ENCODE measurements at regions not wholly inside any gene's neighbourhood (a gene's known extent, or its start where the extent isn't known, plus 50 kb on each side); places are given as distances from the start of the nearest gene placed in this dataset.
"Not testable (repeated sequence)": the region's sequence is repeated elsewhere in the genome, so short reads cannot be mapped to it uniquely, and the experiment has no call there.

DNA sequence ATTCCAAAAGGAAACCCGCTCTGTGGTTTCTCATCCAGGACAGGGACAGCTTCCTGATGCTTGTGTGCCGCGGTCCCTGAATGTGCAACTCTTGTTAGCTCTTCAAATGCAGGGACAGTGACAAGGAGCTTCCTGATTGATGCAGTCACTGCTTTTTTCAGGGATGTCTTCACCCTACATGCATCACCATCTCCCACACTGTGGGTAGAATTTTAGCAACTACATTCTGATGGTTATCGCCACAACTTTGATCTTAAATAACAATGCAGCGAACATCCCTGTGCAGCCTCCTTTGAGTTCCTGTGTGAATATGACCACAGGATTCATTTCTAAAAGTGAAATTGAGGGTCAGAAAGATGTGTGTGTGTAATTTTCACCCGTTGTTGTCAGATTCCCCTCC lies 115.0 kb downstream of the GGTLC2 start:
- no peak for FAIRE-seq

DNA sequence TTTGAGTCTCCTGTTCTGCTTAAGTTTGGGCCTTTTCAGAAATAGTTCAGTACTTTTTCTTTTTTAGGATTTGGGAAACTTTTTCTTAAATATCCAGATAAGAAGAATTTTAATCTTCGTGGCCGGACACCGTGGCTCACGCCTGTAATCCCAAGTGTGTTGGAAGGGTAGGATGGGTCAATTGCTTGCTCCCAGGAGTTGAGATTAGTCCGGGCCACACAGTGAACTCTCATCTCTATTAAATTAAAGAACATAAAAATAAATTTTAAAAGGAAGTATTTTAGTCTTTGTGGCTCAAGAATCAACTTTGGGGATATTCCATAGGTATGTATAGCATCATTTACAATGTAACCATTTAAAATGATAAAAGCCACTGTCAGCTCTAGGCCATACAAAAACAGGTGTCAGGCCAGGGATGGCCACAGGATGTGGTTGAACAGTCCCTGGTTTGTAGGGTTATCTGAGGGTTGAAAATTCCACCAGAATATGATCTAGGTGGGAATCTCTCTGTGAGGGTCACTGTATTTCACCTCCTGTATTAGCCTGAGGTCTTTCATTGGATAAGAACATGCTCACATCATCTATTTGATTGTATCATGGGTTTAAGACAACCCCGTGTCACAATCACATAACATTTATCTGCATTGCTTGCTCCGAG lies 115.6 kb downstream of the GGTLC2 start:
- FAIRE-seq: no peak

DNA sequence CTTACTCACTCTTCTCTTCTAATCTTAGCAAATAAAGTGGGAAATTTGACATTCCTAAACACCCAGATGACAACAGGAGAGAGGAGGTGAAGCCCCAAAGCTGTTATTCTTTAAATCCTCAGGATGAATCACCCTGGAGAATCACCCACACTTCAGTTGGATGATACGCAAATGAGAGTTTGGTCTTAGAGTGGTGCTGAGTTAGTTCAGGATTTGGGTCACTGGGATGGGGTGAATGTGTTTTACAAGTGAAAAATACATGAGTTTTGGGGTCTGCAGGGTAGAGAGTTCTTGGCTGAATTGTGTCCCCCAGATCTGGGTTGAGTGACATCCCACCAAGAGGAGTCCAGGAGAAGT lies 117.2 kb downstream of the GGTLC2 start:
- no peak for FAIRE-seq

DNA sequence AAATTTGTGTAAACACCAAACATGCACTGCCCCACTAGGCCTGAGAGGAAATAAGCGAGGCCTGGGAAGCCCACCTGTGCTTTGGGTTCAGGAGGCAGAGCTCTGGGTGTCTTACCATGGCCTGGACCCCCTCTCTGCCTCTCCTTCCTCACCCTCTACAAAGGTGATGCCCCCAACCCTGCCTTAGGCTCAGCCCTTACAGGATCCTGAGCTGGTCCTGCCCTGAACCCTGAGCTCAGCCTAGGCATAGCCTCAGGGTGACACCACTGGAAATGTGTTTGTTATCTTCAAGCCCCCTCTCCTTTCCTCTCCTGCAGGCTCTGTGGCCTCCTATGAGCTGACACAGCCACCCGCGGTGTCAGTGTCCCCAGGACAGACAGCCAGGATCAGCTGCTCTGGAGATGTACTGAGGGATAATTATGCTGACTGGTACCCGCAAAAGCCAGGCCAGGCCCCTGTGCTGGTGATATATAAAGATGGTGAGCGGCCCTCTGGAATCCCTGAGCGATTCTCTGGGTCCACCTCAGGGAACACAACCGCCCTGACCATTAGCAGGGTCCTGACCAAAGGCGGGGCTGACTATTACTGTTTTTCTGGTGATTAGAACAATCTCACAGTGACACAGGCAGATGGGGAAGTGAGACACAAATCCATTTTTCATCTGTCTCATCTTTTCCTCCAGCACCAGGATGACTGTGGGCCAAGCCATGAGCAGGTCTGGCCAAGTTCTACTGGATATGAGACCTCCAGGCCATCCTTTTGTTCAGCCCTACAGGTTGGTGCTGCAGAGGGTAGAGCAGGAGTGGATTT lies 117.8 kb downstream of the GGTLC2 start:
- FAIRE-seq: no peak

DNA sequence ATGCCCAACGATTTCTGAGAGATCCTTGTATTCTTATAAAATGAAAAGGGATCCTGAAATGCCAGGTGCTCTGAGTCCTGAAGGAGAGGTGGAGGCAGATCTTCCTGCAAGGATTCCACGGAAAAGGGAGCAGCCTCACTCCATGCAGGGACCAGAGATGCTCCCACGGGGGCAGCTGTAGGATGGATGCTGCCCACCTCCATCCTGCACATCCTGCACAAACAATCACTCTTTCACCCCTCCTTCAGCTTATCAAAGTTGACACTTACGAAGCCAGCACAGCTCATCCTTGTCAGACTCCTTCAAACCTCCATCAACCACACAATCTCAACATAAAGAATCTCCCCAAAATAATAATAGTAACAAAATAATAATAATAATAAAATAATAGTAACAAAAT lies 119.1 kb downstream of the GGTLC2 start:
- FAIRE-seq: no peak

DNA sequence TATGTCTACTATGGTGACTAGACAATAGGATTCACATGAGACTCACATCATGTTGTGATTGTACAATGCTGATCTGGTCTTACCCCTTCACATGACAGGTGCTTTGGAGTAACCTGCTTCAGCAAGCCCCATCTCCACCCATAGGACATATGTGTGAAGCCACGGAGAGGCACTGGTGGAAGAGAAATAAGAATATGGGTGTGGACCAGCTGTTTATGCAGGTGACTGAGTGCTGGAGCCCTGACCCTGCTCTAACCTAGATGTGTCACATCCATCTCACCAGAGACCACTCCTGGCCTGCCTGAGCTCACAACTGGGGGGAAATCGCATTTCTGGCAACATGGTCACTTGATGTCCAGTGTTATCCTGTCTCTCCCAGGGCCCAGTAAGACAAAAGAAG lies 119.7 kb downstream of the GGTLC2 start:
- no peak for FAIRE-seq

DNA sequence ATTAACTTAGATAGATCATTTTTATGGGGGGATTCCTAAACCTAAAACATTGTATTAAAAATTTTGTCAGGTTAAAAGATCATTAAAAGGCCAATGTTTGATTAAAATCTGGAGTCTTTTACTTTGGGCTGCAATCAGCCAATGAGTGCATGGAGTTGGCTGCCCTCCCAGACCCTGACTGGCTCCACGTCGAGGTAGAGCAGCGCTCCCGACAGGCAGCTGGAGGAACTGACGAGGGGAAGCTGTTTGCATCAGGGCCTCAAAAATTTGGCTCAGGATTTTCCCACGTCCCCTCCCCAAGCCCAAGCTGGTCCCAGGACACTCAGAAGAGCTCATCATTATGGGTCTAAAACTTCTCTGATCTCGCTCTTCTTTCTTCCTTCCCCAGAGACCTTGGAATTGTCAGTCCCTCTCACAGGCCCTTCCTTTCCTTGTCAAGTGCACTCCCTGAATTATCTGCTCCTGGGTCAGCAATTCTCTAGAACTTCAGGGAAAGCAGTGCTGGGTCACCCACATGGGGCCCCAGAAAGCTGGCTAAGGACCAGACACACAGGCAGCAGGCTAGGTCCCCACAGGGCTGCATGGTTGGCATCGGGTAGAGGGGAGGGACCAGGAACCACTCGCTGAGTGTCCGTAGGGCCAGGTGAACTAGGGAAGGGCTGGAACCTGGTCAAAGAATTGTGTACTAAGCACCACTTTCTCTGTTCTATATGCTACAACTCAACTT lies 119.6 kb upstream of the IGLL5 start:
- FAIRE-seq: no peak

DNA sequence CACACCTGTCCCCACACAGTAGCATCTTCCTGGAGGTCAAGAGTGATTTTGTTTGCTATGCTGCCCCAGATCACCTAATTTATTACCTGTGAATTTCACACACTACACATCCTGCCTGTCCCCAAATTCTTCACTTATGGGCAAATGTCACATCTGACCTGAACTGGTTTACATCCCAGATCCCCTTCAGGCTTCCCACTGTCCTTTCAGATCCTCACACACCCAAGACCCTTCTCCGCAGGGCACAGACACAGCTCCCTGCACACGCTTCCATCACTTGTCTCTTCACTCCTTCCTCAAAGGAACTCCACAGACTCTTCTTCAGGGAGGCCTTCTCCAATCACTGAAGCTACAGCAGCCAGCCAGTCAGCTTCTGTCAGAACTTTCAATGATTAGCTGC lies 118.7 kb upstream of the IGLL5 start:
- FAIRE-seq: no peak

DNA sequence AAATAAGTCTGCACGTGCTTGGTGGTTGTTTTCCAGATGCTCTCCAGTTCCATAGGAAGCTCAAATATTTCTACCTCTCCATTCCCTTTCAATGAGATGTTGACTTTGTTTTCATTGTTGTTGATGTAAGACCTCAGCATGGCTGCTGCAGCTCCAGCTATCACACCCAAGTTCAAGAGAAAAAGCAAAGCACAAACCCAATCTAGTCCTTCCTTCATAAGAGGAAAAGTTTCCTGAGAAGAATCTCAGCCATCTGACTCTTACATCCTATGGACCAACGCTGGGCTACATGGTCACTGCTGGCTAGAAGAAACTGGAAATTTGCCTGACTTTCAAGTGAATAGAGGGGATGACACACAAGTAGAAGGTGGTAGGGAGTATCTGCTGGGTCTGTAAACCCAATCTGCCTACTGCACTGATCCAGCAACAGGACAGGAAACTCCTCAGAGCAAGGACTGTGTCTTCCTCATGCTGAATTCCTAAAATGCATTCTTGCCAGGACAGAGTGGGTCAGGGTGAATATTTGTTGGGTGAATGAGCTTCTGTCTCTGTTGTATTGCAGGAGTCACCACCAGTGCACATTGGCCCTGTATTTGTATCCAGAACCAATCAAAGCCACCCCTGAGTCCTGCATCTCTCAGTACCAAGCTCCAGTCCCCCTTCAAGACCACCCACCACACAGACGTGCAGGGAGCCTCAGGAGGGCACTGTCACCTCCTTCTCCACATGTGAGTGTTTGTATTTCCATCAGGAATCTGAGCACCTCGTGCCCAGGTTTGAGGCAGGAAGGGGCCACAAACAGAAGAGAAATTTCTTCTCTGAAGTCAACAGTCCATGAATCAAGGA lies 118.0 kb upstream of the IGLL5 start:
- FAIRE-seq: no peak

DNA sequence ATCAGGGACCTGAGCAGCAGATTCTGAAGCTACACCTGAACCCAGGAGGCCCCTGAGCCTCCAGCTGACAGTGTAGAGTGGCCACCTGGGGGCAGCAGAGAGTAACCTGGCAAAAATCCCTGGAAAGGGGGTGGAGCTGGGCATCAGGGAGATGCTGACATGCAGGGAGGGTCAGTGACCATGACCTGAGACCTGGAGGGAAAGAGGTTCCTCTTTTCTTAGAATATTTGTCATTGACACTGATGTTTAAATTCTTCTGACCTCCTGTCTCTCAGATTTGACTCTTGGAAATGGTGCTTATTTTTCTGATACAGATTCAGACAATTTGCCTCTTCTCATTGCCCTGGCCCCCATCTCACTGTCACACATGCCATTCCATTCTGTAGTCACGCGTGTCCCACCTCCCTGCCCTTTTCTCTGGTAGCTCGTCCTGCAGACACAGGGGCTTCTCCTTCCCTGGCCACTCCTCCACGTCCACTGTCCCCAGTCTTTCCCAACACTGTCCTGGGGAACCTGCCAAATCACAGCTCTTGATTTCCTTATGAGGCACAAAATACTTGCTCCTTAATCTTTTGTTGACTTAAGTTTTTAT lies 117.2 kb upstream of the IGLL5 start:
- no peak for FAIRE-seq

DNA sequence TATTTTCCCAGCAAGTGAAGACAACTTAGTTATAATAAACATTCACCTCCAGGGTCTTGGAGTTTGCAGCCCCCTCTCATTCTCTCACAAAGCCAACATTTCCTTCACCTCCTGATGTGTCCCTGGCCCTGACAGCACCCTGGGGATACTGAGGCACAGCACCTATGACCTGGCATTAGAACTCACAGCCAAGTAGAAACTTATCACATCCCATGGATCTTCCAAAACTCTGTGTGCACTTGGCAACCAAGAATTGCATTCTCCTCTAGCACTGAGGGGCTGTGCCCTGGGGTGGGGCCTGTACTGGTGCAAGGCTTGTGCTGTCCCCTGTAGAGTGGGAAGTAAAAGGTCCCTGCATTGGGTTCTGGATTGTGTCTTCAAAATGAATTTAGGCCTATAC lies 116.7 kb upstream of the IGLL5 start:
- FAIRE-seq: no peak

DNA sequence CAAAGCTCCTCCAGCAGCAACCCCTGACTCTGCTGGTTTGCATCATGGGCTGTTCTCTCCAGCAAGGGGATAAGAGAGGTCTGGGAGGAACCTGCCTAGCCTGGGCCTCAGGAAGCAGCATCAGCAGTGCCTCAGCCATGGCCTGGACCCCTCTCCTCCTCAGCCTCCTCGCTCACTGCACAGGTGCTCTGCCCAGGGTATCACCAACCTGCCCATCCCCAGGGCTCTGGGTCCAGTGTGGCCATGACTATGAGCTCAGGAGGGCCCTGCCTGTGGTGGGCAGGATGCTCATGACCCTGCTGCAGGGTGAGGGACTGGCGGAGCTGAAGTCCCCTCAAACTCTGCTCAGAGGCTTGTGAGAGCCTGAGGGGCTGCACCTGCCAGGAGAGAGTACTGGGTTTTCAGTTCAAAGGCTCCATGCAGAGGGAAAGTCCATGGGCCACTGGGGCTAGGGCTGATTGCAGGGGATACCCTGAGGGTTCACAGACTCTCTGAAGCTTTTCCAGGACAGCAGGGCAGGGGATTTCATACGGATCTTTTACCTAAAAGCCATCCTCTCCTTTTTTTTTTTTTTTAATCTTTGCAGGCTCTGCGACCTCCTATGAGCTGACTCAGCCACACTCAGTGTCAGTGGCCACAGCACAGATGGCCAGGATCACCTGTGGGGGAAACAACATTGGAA lies 115.8 kb upstream of the IGLL5 start:
- FAIRE-seq: no peak

DNA sequence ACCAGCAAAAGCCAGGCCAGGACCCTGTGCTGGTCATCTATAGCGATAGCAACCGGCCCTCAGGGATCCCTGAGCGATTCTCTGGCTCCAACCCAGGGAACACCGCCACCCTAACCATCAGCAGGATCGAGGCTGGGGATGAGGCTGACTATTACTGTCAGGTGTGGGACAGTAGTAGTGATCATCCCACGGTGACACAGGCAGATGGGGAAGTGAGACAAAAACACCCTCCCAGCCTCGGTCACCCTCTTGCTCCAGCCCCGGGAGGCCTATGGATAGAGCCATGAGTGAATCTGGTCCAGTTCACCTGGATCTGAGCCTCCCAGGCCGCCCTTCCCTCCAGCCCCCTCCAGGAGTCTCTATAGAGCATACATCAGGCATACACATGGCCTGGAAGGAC lies 115.2 kb upstream of the IGLL5 start:
- no peak for FAIRE-seq

DNA sequence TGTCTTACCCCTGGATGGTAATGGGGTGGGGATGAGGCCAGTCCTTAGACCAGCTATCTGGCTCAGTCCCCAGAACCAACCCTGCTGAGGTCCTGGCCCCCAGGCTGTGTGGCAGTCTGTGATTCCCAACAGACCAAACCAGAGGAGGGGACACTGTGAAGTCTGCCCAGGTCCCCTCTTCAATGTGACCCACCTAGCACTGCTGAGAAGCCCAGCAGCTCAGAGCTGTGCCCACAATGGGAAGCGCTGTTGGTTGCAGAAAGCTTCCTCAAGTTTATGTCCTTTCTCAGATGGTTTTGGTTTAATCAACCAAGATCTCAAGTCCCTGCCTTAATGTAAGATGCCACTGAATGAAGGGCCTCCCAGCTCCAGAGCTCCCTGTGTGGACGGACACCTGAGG lies 114.7 kb upstream of the IGLL5 start:
- FAIRE-seq: no peak

DNA sequence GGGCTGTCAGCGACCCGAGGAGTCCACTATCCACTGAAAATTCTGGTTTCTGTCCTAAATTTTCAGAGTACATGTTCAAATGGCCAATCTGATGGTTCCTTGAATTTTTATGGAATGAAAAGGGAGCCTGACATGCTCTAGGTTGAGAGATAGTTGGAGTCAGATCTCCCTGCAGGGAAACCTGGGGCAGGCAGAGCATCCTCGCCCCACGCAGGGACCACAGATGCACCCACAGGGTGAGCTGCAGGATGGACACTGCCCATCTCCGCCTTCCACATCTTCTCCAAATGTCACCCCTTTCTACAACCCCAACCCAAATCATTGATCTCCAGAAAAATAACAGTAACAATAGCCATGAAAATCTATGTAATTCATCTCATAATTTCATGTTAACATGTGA lies 114.2 kb upstream of the IGLL5 start:
- FAIRE-seq: no peak

DNA sequence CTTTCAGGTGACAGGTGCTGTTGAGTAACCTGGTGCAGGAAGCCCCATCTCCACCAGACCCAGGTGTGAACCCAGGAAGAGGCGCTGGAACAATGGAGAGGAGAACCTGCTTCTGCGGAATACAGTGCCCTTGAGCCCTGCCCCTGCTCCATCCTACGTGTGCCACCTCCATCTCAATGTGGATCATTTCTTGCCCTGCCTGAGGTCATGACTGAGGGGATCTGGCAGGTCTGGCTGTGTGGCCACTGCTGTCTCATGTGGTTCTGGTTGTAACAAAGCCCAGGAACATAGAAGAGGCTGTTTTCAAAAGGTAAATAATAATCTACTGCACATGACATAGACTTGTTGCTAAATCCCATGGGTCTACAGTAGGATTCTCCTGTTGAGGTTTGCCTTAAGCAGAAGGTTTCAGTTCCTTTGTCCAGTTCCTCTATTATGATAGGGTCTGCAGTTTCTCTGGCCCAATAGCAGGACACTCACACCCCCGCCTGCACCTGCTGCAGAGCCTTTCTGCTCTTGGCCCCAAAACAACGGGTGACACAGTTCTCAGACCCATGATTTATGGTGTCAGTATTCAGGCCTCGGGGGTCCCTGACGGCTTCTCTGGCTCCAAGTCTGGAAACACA lies 113.5 kb upstream of the IGLL5 start:
- no peak for FAIRE-seq

DNA sequence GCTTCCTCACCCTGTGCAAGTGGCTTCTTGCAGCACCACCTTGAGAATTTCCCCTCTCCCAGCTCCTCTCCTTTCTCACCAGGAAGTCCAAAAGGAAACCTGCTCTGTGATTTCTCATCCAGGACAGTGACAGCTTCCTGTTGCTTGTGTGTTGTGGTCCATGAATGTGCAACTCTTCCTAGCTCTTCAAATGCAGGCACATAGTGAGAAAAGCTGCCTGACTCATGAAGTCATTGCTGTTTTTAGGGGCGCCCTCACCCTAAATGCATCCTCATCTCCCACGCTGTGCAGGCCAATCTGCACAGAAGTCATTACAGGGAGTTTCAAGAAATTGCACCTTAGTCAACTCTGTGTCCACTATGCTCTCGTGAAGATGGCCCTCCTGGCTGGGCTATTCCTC lies 112.9 kb upstream of the IGLL5 start:
- FAIRE-seq: not testable (repeated sequence)

DNA sequence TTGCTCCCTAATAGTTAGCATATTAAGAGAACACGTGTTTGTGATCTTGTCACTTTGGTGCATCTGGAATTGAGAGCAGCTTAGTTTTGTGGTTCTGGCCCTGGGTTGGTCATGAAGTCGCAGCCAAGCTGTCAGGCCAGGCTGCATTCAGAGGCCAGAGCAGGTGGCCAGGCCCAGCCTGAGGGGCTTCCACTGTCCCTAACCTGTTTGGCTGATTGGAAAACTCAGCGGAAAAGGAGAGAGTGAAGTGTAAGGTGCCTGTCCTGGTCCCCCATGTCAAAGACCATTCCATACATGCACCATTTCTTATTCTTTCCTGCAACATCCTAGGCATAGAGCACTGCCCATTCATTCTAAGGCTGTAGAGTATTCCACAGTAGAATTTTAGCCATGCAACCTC lies 111.5 kb upstream of the IGLL5 start:
- no peak for FAIRE-seq

DNA sequence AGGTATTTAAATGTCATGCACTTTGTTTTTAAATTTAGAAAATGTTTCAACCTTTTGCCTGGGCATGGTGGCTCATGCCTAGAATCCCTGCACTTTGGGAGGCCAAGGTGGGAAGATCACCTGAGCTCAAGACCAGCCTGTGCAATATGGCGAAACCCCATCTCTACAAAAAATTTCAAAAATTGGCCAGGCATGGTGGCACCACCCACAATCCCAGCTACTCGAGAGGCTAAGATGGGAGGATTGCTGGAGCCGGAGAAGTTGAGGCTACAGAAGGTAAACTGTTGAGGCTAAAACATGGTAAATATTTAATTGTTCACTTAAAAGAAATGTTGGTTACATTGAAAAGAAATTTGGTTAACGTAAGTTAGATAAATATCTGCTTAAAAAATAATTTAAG lies 108.4 kb upstream of the IGLL5 start:
- FAIRE-seq: no peak

DNA sequence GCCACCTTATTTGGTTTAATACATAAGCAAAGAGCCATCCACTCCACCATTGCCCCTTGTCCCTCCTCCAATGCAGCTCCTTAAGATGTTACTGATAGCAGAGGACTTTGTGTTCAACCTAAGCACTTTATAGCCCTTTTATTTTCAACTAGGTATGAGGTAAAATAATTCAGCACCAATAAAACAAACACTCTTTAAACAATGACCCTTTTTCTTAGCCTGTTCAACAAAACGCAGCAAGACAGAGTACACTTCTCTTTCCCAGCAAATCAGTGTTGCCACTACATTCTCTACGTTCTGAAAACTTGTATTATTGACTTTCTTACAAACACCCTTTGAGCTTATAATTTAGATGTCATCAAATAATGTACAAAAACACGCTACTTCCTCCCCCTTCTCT lies 104.0 kb upstream of the IGLL5 start:
- FAIRE-seq: no peak

DNA sequence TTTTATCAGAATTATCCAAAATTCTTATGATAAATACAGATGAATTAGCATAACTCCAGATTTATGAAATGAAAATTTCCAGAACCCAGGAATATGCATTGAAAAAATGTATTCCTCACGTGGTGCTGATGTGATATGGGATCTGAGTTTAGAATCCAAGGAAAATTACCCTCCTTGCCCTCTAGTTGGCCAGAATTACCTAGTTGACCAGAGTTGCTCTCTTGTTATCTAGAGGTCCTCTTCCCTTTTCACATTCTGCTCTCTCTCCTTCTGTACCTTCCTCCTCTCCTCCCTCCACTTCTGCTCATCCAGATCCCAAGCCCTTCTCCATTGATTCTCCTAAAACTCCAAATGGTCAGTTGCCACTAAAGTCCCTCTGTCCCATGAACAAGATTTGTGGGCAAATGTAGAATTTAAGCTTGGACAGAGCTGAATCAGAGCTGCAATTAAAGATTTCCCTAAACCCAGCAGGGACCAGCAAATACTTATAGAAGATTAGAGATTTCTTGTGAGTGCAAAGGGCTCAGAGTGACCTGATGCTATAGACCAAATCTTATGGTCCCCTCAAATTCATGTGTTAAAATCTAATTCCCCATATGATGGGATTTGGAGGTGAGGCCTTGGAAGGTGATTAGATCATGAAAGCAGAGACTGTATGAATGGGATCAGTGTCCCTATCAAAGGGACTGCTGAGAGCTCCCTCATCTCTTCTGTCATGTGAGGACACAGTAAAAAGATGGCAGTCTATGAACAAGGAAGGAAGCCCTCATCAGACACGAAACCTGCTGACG lies 103.2 kb upstream of the IGLL5 start:
- FAIRE-seq: no peak

Measured in endometrium (tissue), 2 donors.